Esophagus mucosa (tissue), 1 donor: ENCODE measurements at regions not wholly inside any gene's neighbourhood (a gene's known extent, or its start where the extent isn't known, plus 50 kb on each side); places are given as distances from the start of the nearest gene placed in this dataset.
A peak's percentile ranks its signal among the peaks of the same experiment; 100 is the strongest.
"Not testable (repeated sequence)": the region's sequence is repeated elsewhere in the genome, so short reads cannot be mapped to it uniquely, and the experiment has no call there.

Experiments used
- ATAC-seq: fragments of 200-7000 bp; cut with Tn5 transposase; one replicate; pipeline ENCODE4 v1.9.1; 2020
- donor health status: DM: yes; HTN: yes; CAD: no.

DNA sequence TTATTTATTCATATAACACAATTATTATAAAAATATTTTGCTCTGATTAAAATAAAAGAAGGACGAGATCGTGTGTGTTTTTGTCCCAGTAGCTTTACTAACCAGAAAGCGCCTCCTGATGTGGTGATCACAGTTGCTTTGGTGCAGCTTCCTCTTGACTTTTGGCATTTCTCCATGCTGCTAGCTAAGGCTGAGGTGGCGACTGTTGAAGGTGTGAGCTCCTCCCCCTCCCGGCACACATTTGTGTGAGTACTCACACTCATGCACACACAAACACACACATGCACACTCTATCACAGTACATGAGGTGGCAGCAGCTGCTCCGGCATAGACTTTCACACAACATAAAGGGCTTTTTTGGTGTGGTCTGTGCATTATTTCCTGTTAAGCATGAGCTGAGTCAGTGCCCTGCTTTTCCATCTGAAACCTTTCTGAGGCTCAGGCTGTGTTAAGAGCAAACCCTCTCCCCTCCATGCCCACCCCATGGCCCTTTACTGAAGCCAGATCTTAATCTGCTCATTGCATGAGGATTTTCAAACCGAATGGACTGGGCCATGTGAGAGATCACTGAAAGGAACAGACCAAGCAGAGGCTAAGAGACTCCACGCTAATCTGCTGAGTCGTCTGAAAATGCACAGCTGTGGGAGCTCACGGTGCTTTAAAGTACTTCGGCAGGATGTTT is 53.3 kb downstream of the FOXD4L1 start:
- peak; percentile 42 for ATAC-seq

DNA sequence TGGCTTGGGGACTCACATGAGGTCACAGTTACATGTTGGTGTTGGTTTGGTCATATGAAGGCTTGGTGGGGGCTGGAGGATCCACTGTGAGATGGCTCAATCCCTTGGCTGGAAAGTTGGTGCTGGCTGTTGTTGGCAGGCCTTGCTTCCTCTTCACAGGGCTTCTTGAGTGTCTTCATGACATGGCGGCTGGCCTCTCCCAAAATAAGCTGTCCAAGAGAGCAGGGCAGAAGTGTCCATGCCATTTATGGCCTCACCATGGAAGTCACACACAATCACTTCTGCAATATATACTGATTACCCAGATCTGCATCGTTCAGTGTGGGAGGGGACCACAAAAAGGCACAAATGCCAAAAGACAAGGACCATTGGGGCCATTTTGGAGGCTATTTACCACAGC is 61.4 kb downstream of the FOXD4L1 start:
- ATAC-seq: not testable (repeated sequence)

DNA sequence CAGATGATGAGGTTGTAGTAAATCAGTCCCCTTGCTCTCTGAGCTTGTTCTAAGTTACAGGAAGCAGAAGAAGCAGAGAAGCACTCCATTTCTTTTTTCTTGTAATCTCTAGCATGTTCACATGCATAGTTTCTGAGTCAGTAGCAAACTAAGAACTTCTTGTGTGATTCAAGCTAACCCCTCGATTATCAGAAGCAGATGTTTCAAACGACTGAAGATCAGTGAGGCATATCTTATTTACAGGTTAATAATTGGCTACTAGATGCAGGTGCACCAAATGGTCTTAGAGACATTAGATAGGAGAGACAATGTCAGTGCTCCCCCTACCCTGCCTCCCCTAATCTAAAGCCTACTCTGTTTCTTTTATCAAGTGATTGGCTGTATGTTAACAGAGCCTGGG is 64.2 kb downstream of the FOXD4L1 start:
- not testable (repeated sequence) for ATAC-seq

DNA sequence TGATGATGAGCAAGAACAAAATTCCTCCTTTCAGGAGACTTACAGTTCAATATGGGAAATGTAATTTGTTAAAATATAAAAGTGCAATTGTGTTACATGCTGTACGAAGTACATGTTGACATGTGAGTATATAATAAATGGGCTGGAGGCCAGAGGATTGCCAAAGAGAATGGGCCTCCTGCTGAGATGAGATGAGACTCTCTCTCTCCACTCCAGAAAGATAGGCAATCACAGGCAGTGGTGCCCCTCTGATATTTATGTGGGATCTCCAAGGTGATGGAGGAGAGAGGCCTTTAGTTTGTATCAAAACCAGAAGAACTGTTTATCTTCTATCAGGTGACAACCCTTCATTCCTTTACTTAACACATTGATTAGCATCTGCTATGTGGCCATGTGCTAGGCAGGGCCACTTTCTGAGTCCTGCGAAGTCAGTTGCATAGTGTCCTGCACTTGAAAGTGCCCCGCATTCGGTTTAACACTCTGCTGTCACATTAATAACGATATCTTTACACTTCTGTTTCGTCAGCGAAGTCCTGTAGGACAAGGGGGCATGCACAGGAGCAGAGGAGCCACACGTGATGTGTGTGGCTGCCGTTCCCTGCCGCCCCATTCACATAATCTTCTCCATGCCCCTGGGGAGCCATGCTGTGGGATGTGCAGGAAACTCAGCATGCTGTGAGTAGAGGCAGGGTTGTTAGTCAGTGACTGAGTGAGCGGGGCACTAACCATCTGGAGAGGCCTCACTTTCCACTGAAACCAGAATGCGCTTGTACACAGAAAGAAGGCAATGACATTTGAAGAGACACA is 60.2 kb upstream of the RABL2A start:
- not testable (repeated sequence) for ATAC-seq

DNA sequence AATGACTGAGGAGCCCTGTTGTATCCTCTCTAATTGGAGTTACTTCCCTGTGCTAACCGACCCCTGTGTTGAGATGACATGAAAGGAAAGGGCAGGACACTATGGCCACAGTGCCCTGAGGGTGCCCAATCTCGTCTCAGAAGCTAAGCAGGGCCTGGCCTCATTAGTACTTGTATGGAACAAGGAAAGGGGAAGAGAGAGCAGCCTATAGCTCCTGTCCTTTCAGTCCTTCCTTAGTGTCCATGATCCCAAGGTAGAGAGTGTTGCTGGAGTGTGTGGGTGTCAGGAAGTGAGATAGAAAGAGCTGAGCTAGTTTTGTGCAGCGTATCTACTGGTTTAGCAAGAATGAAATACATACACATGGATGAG is 59.6 kb upstream of the RABL2A start:
- ATAC-seq: not testable (repeated sequence)

DNA sequence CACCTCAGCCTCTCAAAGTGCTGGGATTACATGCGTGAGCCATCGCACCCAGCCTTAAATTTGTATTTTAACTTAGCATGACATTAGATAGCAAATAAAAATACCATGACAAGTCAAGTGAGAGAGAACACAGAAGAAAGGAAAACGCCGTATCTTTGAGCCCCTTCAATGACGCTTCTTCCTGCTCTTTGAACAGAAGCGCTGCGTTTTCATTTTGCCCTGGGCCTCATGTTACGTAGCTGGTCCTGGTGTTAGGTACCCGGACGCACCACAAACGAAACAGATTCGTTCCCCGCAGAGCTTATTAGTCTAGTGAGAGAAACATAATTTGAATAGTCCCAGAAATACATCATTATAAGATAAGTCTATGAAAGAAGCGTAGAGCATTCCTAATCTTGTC is 58.8 kb upstream of the RABL2A start:
- not testable (repeated sequence) for ATAC-seq

DNA sequence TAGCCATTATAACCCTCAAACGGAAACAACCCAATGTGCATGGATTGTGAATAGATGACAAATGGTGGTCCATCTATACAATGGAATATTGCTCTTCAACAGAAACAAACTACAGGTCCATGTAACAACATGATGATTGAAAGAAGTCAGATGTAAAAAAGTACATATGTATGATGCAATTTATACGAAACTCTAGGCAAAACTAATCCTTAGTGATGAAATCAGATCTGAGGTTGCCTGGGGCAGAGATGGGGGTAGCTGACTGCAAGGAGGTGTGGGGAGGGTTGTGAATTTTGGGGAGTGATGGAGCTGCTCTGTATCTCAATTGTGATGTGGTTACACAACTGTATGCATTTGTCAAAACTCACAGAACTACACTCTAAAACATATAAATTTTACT is 57.0 kb upstream of the RABL2A start:
- ATAC-seq: not testable (repeated sequence)

DNA sequence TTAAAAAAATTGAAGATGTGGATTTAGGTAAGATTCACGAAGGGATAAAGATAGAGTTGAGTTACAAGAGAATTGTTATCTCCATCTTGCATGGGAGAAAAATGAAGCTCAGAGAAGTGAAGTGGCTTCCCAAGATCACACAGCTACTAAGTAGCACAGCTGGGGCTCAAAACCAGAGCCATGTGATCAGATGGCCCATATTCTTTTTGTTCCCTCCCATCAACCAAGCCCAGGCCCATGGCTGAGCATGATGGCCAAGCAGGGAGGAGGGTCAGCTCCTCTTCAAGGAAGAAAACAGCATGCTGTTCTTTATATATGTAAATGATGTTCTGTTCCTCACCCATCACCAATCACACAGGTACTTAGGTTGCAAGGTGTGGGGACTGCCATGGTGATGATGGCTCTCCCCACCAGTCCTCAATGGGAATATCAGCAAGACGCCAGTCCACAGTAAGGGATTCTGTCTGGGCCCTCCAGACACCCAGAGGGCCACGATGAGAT is 56.5 kb upstream of the RABL2A start:
- not testable (repeated sequence) for ATAC-seq

DNA sequence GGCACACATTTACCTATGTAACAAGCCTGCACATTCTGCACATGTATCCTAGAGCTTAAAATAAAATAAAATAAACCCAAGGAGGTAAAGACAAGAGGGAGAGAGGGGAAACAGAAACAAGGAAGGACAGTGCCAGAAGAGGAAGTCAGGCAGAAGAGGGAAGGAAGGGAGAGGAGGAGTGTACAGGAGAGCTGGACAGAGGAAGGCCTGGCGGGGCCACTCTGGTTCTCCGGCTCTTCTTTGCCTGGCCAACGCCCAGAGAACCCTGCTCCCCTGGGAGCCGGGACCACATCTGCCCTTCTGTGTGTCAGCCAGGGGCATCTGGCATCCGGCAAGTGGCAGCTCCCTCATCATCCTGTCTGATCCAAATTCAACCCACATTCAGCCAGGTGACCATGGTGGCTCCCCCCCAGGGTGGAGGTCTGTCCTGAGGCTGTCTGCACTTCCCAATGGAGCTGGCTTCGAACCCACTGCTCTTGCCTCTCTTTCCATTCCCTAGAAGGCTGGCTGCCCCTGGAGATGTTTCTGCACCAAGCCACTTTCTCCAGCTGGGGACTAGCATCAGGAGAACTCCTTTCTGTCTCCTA is 55.5 kb upstream of the RABL2A start:
- ATAC-seq: peak; percentile 25

DNA sequence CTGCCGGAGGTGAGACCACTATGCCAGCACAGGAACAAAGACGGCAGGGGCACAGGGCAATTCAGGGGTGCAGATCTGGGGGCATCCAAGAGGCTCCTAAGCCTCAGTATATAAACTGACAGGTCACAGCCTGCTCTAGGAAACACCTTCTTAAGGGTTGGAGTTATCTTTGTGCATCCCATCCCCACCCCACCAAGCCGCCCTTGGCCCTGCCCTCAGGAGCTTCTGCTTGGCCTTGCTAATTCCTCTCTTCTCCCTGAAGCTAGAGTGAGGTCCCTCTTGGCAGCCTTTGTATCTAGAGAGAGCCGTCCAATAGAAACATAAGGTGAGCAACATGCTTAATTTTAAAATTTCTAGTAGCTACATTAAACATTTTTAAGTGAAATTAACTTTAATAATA is 51.3 kb upstream of the RABL2A start:
- ATAC-seq: not testable (repeated sequence)

DNA sequence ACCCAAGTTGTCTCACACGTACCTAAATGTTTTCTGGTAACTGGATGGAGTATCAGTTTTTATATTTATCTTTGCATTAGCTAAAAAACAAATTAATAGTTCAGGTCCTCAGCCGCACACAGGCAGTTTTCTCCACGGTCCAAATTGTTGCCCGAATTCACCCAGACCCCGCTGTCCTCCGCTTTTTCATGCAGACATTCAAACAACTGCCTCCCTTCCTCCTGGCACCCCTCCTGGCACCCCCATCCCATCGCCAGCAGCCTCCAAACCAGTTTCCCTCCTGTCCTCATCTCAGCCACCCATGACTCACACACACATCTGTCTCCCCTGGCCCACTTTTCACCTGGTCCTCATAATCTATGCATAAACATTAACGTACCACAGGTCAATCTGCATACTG is 50.7 kb upstream of the RABL2A start:
- ATAC-seq: not testable (repeated sequence)
